GM12873 (cell line): ENCODE measurements at regions not wholly inside any gene's neighbourhood (a gene's known extent, or its start where the extent isn't known, plus 50 kb on each side); places are given as distances from the start of the nearest gene placed in this dataset.

Source experiments
- TF ChIP-seq, protein P1 (sequence below): IDR thresholded peaks from 2 replicates; pipeline ENCODE4 v1.5.1; 2012; ENCODE audit warnings: low read depth, mild to moderate bottlenecking, moderate library complexity, low read length, control low read depth; ENCODE audit not compliant: insufficient read depth; ENCODE audit errors: missing control alignments

DNA sequence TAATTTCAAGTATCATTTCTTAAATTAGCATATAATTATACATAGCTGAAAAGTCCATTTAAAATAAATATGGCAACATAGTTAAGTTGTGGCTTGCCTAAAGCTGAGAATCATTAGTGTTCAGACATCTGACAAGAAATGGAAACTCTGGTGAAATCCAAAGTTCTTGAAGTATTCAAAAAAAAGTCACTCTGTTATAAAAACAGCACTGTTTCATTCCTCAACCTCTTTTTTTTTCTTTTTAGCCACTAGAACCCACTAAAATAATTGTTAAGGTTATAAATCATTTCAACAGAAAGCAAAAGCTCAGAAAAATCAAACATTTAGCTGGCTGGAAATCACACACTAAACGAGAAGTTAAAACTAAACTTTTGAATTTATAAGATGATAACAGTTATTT is 476.7 kb downstream of the LTN1 start:
- TF ChIP-seq, protein P1, sequence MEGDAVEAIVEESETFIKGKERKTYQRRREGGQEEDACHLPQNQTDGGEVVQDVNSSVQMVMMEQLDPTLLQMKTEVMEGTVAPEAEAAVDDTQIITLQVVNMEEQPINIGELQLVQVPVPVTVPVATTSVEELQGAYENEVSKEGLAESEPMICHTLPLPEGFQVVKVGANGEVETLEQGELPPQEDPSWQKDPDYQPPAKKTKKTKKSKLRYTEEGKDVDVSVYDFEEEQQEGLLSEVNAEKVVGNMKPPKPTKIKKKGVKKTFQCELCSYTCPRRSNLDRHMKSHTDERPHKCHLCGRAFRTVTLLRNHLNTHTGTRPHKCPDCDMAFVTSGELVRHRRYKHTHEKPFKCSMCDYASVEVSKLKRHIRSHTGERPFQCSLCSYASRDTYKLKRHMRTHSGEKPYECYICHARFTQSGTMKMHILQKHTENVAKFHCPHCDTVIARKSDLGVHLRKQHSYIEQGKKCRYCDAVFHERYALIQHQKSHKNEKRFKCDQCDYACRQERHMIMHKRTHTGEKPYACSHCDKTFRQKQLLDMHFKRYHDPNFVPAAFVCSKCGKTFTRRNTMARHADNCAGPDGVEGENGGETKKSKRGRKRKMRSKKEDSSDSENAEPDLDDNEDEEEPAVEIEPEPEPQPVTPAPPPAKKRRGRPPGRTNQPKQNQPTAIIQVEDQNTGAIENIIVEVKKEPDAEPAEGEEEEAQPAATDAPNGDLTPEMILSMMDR = no peak

DNA sequence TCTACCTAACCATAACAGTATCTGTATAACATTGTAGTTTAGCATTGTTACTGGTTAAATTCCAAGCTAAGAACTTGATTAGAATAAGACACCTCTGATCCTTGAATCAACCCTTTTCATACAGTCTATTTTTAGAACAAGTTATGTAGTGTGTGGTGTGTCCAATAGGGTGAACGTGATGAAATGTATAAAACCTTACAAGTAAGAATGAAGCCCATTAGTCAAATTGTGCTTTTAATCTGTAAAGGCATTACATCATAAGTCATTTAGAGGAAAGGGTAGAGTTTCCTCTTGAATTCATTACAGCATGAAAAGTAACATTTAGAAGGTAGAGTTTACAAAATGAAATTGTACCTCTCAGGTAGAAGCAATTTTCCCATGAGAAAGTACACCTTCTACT is 479.2 kb downstream of the LTN1 start:
- TF ChIP-seq, protein P1 = no peak

DNA sequence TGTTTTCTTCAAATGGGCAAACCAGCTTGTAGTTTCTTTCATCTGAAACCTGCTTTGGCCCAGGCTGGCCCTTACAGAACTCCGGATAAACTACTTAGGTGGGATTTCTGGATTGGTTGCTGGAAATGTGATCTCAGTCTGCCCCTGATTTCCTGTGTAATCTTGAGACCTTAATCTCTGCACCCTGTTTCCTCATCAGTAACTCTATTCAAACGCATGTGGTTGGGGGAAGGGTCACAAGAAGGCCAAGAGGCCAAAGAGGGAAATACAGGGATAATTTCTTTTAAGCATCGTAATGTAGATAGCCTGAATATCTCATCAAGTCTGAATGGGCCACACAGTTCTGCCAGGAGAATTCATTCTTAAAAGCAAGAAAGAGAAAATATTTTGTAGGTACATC is 483.6 kb downstream of the LTN1 start:
- TF ChIP-seq, protein P1 = no peak

DNA sequence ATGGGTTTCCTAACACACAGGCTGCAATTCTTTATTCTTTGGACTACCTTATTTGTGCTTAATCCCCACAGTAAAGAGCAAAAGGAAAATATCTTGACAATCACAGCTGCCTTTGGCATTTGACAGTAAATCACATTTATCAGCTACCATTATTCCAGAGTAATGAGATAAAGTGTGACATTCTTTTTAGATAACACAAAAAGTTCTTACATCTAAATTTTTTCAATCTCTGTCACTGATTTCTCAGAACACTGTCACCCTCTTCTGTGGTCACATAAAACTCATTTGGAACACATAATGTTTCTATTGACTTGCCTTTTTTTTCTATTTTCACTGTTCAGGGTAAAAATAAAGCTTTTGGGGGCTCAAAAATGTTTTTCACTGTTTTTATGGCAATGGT is 484.6 kb downstream of the LTN1 start:
- TF ChIP-seq, protein P1 = no peak

DNA sequence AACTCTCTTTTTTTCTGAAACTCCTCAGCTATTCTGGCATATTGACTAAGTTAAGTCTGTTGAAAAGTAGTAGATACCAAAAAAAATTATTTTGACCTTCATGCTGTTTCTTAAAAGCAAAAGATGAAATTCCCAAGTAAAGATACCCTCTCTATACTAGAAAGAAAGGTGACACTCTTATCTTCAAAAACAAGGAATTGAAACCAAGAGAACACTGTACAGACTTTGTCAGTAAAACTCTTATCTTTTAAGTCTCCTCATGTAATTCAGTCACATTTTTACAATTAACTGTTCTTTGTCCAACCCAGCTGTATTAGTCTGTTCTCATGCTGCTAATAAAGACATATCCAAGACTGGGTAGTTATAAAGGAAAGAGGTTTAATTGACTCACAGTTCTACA is 496.2 kb downstream of the LTN1 start:
- TF ChIP-seq, protein P1 = no peak

DNA sequence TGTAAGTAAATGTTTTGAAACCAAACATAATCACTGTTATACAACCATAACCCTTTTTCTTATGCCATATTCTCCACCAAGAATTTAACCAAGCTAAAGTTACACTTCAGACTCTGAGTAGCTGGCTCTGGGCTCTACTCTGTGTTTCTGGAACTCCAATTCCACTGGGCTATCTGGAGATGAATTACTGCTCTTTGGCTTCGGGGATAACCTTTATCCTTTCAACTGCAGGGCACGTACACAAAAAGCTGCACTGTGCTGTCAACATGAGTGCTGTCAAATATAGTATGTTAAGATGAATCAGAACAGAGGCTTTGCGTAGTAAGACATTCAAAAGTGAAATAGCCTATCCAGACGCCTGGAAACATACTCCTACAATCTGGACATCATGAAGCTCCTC is 500.6 kb downstream of the LTN1 start:
- TF ChIP-seq, protein P1 = no peak

DNA sequence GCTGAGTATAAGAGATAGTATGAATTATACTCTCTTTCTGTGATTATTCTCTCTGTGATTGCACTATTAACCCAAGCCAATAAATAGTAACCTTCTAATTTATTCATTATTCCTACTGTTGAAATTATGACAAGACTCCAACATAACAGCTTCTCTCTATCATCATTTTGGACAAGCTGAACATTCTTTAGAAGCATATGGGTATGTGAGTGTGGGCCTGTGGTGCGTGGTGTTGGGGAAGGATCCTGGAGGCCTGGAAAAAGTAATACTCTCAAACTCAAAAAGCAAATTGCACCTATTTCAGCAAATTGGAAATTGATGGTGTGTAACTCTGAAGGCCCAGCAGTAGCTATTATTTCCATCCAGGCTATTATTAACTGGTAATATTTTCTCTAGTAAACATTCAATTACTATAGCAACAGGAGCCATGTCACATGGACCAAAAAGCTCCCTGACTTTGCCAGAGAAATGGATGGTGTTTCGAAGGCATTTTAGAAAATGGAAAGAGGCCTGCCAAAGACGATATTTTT is 502.8 kb downstream of the LTN1 start:
- TF ChIP-seq, protein P1 = no peak
